ENCODE measurements at regions not wholly inside any gene's neighbourhood (a gene's known extent, or its start where the extent isn't known, plus 50 kb on each side); places are given as distances from the start of the nearest gene placed in this dataset.

DNA sequence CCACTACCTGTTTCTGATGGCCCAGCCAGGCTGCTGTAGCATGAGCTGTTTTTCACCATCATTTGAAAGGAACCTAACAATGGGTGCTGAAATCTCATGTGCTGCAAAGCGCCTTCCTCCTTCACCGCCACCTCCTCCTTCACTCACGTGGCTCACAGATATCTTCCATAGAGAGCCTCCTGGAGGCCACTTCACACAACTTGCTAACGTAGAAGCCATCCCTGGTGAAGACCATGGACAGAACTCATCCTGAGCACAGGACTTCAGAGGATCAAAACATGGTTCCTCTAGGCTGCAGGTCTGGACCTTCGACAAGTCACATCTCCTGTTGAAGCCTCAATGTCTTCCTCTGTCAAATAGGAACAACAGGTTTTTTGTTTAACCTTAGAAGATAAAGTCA is 155.5 kb upstream of the RAD23B start:
- TF ChIP-seq, protein P1, sequence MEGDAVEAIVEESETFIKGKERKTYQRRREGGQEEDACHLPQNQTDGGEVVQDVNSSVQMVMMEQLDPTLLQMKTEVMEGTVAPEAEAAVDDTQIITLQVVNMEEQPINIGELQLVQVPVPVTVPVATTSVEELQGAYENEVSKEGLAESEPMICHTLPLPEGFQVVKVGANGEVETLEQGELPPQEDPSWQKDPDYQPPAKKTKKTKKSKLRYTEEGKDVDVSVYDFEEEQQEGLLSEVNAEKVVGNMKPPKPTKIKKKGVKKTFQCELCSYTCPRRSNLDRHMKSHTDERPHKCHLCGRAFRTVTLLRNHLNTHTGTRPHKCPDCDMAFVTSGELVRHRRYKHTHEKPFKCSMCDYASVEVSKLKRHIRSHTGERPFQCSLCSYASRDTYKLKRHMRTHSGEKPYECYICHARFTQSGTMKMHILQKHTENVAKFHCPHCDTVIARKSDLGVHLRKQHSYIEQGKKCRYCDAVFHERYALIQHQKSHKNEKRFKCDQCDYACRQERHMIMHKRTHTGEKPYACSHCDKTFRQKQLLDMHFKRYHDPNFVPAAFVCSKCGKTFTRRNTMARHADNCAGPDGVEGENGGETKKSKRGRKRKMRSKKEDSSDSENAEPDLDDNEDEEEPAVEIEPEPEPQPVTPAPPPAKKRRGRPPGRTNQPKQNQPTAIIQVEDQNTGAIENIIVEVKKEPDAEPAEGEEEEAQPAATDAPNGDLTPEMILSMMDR (IDR thresholded peaks at IDR 0.05): no peak
- no peak for TF ChIP-seq EP300 (IDR thresholded peaks at IDR 0.05)
